Ishikawa (cell line): ENCODE measurements at regions not wholly inside any gene's neighbourhood (a gene's known extent, or its start where the extent isn't known, plus 50 kb on each side); places are given as distances from the start of the nearest gene placed in this dataset.

Experiments
- CEBPB ChIP-seq: IDR thresholded peaks from 2 replicates; pipeline ENCODE4 v1.6.1; 2012
- CREB1 ChIP-seq: IDR thresholded peaks from 2 replicates; pipeline ENCODE4 v1.6.1; 2012; ENCODE audit warnings: low read depth
- EGR1 ChIP-seq: IDR thresholded peaks from 2 replicates; pipeline ENCODE4 v1.6.1; 2012
- EP300 ChIP-seq: IDR thresholded peaks from 2 replicates; pipeline ENCODE4 v1.6.1; 2012; ENCODE audit warnings: borderline replicate concordance
- FOXM1 ChIP-seq: IDR thresholded peaks from 2 replicates; pipeline ENCODE4 v1.6.1; 2012; ENCODE audit warnings: low read depth, borderline replicate concordance
- NFIC ChIP-seq: IDR thresholded peaks from 2 replicates; pipeline ENCODE4 v1.6.1; 2012
- RAD21 ChIP-seq: IDR thresholded peaks from 2 replicates; pipeline ENCODE4 v1.6.1; 2012; ENCODE audit warnings: low read depth
- TAF1 ChIP-seq: IDR thresholded peaks from 2 replicates; pipeline ENCODE4 v1.6.1; 2012; ENCODE audit warnings: low read depth, mild to moderate bottlenecking
- TCF12 ChIP-seq: IDR thresholded peaks from 2 replicates; pipeline ENCODE4 v1.6.1; 2012; ENCODE audit warnings: low read depth
- TEAD4 ChIP-seq: IDR thresholded peaks from 2 replicates; pipeline ENCODE4 v1.6.1; 2012
- YY1 ChIP-seq: IDR thresholded peaks from 2 replicates; pipeline ENCODE4 v1.6.1; 2012; ENCODE audit warnings: low read depth
- ZBTB7A ChIP-seq: IDR thresholded peaks from 2 replicates; pipeline ENCODE4 v1.6.1; 2012; ENCODE audit warnings: low read depth
- TF ChIP-seq, protein P1 (sequence below): IDR thresholded peaks from 2 replicates; pipeline ENCODE4 v1.6.1; 2012; ENCODE audit warnings: low read depth, mild to moderate bottlenecking
- TF ChIP-seq, protein P2 (sequence below): IDR thresholded peaks from 2 replicates; pipeline ENCODE4 v1.6.1; 2012
- TF ChIP-seq, protein P3 (sequence below): IDR thresholded peaks from 2 replicates; pipeline ENCODE4 v1.6.1; 2012

DNA sequence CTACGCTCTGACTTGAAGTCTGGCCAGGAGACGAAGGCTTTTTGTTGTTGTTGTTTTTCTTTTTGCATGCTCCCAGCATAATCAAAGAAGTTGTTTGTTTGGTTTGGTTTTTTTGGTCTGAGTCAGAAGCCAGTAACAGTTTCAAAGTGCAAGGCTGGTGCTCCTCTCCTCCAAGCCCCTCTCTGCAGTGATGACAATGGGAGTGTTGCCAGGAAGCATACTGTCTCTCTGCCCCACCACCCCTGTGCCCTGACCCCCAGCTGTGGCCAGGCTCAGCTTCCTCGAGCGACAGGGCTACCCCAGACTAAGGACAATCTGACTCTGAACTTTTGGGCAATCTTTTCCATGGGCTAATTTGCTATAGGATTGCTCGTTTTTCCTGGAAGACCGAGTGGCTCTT lies 173.8 kb upstream of the PITX1 start:
- TF ChIP-seq ZBTB7A (no peak), EP300 (no peak), RAD21 (no peak), TAF1 (no peak), EGR1 (no peak), CEBPB (no peak), YY1 (no peak), TEAD4 (no peak), TCF12 (no peak), NFIC (no peak), CREB1 (no peak), FOXM1 (no peak)
- TF ChIP-seq, protein P1, sequence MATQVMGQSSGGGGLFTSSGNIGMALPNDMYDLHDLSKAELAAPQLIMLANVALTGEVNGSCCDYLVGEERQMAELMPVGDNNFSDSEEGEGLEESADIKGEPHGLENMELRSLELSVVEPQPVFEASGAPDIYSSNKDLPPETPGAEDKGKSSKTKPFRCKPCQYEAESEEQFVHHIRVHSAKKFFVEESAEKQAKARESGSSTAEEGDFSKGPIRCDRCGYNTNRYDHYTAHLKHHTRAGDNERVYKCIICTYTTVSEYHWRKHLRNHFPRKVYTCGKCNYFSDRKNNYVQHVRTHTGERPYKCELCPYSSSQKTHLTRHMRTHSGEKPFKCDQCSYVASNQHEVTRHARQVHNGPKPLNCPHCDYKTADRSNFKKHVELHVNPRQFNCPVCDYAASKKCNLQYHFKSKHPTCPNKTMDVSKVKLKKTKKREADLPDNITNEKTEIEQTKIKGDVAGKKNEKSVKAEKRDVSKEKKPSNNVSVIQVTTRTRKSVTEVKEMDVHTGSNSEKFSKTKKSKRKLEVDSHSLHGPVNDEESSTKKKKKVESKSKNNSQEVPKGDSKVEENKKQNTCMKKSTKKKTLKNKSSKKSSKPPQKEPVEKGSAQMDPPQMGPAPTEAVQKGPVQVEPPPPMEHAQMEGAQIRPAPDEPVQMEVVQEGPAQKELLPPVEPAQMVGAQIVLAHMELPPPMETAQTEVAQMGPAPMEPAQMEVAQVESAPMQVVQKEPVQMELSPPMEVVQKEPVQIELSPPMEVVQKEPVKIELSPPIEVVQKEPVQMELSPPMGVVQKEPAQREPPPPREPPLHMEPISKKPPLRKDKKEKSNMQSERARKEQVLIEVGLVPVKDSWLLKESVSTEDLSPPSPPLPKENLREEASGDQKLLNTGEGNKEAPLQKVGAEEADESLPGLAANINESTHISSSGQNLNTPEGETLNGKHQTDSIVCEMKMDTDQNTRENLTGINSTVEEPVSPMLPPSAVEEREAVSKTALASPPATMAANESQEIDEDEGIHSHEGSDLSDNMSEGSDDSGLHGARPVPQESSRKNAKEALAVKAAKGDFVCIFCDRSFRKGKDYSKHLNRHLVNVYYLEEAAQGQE: no peak
- TF ChIP-seq, protein P2, sequence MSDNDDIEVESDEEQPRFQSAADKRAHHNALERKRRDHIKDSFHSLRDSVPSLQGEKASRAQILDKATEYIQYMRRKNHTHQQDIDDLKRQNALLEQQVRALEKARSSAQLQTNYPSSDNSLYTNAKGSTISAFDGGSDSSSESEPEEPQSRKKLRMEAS: no peak
- TF ChIP-seq, protein P3, sequence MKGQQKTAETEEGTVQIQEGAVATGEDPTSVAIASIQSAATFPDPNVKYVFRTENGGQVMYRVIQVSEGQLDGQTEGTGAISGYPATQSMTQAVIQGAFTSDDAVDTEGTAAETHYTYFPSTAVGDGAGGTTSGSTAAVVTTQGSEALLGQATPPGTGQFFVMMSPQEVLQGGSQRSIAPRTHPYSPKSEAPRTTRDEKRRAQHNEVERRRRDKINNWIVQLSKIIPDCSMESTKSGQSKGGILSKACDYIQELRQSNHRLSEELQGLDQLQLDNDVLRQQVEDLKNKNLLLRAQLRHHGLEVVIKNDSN: no peak

GRCh38 chr5:135206862-135207261 lies 172.8 kb upstream of the PITX1 start:
- TF ChIP-seq NFIC: no peak
- TF ChIP-seq FOXM1: no peak
- TF ChIP-seq YY1: no peak

DNA sequence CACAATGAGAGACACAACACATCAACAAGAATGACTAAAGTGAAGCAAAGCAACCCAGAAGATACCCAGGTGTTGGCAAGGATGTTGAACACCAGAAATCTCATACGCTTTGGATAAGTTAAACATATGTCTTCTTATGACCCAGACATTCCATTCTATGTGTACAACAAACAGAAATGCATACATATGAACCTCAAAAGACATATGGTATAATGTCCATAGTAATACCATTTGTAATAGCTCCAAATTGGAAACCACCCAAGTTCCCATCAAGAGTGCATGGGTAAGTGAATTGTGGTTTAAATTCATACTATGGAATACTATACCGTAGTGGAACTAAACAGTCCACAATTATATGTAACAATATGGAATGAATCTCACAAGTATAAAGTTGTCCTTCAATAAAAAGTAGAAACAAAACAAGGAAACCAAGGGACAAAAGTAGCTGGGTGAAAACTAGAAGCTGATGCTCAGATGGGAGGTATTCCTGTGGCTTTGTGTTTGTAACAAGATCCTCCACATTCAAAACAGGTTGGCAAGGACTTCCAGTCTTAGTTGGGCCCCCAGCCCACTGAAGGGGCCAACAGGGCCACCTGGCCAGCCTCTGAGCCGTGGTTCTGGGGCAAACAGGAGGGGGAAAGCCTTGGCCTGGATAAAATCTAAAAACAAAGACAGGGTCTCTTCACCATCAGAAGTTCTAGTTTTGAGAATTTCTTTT lies 171.8 kb upstream of the PITX1 start:
- TF ChIP-seq CEBPB (no peak), TCF12 (no peak), NFIC (no peak), ZBTB7A (no peak), EP300 (no peak), CREB1 (no peak), FOXM1 (no peak), TEAD4 (no peak), TAF1 (no peak), EGR1 (no peak), YY1 (no peak)
- TF ChIP-seq, protein P2: no peak
- TF ChIP-seq, protein P3: no peak

DNA sequence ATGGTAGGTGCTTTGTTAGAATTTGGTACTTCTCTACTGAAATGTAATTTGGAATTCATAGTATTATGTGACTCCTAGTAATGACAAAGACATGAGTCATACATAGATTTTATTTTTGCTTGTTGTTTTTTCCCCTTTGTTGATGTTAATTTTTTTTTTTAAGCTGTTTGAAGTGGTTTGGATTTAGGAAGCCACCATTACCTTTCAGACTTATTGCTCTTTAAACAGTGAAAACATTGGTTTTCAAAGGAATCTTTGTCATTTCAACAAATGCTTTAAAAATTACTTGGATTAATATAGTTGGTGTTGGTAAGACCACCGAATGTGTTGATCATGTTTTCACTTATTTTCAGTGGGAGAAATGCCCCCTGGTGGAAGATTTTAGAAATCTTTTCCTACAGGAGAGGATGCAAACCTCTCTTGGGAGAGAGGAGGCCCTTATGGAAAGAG lies 170.1 kb upstream of the PITX1 start:
- TF ChIP-seq TAF1 (no peak), RAD21 (peak; percentile 29)

GRCh38 chr5:135203593-135204036 lies 169.6 kb upstream of the PITX1 start:
- TF ChIP-seq RAD21 (peak; percentile 82), YY1 (no peak)

DNA sequence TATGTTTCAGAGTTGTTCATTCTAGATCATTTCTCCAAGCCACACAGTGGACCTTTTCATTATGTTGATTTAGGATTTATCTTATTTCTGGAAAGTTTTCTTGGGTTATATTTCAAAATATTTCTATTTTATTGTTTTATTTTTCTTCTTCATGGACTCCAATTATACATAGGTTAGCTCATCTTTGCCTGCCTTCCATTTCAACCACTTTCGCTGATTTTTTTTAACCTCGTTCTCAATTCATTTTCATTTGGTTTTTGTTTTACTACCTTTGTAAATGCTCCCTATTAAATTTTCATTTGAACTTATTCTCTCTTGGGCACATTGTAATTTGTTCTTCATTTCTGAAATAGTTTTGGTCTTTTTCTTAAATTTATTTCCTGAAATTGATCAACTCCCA lies 169.0 kb upstream of the PITX1 start:
- no peak for TF ChIP-seq TCF12
- TF ChIP-seq, protein P2: no peak
- TF ChIP-seq CEBPB: no peak

DNA sequence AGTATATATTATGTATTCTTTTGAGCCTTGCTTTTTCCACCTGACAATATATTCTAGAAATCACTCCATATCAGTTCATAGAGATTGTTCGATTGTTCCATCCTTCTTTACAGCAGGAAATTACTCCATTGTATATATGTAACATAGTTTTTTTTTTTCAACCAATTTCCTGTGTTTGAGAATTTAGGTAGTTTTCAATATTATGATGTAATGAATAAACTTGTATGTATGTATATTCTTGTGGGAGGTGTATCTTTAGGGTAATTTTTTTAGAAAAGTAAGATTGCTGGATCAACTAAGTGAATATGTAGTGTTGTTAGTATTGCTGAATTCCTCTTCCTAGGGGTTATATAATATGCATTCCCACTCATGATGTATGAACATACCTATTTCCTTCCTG lies 165.9 kb upstream of the PITX1 start:
- TF ChIP-seq ZBTB7A (no peak), TCF12 (no peak)

DNA sequence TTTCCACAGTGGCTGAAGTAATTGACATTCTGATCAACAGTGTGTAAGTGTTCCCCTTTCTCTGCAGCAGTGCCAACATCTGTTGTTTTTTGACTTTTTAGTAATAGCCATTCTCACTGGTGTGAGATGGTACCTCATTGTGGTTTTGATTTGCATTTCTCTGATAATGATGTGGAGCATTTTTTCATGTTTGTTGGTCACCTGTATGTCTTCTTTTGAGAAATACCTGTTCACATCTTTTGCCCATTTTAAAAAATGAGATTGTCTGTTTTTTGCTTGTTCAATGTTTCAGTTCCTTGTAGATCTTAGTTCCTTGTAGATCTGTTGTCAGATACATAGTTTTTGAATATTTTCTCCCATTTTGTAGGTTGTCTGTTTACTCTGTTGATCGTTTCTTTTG lies 162.5 kb upstream of the PITX1 start:
- TF ChIP-seq TEAD4 (no peak), ZBTB7A (no peak), TAF1 (no peak), FOXM1 (no peak), EGR1 (no peak), RAD21 (no peak)
- TF ChIP-seq, protein P1: no peak
- TF ChIP-seq, protein P3: no peak
